ENCODE measurements at regions not wholly inside any gene's neighbourhood (a gene's known extent, or its start where the extent isn't known, plus 50 kb on each side); places are given as distances from the start of the nearest gene placed in this dataset.
"Not testable (repeated sequence)": the region's sequence is repeated elsewhere in the genome, so short reads cannot be mapped to it uniquely, and the experiment has no call there.

DNA sequence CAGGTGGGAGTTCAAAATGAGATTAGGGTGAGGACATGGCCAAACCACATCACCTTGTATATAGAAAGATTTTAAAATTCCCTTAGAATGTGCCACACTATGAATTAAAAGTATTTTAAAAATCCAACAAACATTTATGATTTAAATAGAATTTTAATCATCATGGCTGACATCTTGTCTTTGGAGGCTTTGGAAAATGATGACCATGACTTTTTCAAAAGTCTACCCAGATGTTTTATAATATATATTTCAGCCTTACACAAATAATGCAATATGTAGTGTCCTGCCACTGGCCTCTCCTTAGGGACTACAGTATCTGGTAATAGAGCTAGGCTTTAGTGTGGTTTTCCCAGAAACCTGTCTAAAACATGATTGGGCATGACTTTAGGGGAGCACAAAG lies 1353.4 kb upstream of the GOT2 start:
- no peak for DNase-seq

DNA sequence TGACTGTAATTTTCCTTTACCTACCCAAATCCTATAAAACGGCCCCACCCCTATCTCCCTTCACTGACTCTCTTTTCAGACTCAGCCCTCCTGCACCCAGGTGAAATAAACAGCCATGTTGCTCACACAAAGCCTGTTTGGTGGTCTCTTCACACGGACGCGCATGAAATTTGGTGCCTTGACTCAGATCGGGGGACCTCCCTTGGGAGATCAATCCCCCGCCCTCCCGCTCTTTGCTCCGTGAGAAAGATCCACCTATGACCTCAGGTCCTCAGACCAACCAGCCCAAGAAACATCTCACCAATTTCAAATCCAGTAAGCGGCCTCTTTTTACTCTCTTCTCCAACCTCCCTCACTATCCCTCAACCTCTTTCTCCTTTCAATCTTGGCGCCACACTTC lies 1344.7 kb upstream of the GOT2 start:
- DNase-seq, result not testable (repeated sequence)

DNA sequence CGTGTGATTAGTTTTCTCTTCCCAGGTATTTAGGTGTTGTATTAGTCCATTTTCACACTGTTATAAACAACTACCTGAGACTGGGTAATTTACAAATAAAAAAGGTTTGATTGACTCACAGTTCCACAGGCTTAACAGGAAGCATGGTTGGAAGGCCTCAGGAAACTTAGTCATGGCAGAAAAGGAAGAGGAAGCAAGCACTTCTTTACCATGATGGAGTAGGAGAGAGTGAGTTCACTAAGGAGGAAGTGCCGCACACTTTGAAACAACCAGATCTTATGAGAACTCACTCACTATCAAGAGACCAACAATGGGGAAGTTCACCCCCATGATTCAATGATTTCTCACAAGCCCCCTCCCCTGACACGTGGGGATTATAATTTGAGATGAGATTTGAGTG lies 1343.7 kb upstream of the GOT2 start:
- DNase-seq, result no peak

DNA sequence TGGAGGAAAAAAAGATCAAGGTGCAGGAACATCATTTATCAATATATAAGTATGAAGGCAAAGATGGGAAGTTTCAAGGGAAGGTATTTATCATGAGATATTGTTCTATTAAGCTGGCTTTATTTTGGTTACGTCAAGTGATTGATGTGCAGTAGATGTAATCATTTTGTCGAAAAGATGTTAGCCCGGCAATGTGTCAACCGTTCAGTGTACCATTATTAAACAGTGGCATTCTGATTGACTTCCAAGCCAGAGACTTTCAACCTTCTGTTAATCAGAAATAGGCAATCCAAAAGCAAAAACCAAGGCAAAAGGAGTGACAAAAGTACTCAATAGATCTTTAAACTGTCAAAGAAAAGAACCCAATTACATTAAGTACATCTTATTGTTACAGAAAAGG lies 1340.3 kb upstream of the GOT2 start:
- DNase-seq, result no peak

DNA sequence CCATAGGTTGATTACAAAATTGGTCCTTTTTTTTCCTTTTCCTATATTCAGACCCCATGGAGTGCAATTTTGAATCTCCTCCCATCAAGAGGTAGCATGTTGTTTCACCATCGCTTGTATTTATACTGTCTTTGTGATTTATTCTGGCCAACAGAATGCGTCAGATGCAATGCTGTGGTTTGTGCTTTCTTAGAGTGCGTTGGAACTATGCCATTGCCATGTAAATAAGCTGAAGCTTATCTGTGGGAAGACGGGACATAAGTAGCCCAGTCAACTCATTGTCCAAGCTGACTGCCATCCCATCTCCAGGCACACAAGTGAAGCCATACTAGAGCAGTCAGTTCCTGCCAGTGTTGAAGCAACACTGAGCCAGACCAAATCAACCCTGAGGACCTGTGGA lies 1339.3 kb upstream of the GOT2 start:
- DNase-seq, result no peak

DNA sequence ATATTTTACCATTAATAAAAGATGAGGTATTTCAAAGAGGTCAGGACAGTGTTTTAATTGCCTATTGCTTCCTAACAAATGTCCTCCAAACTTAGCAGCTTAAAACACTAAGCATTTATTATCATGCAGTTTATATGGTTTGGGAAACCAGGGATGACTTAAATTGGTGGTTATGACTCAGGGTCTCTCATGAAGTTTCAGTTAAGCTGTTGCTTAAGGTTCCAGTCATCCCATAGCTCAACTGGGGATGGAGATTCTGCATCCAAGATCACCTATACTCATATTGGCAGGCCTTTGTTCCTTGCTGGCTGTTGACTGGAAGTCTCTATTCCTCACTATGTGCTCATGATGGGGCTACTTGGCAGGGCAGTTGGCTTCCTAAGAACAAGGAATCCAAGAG lies 1329.9 kb upstream of the GOT2 start:
- no peak for DNase-seq

DNA sequence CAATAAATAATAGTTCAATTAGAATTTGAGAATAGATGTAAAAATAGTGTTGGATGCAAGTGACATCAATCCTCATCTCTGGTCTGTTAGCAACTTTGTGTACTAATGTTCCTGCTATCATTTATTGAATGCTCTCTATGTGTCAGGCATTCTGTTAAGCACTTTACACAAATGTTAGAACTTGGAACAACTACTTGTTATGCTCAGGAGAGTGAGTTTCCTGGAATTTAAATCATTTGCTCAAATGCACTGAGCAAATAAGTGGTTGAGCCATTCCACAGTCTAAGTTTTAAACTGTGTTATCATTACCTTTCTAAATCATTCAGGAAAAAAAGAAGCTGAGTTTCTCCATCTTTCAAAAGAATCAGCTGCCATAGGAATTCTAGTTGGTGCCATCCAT lies 1327.3 kb upstream of the GOT2 start:
- no peak for DNase-seq

DNA sequence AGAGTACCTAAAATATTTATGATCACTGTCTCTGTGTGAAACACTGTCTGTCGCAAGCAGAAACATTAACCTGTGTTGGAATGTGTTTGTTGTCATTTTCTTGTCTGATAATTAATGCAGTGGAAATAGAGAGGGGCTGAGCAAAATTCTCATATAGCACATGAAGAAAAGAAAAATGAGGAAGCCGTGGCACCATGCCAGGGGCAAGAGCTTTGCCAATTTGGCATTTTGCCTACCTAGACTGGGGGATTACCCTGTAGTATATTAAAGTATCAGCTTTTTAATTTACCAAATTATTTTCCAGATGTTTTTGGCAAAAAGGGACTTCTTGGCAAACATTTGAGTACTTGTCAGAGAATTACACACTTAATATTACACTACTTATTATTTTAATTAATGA lies 1326.6 kb upstream of the GOT2 start:
- DNase-seq, result no peak

DNA sequence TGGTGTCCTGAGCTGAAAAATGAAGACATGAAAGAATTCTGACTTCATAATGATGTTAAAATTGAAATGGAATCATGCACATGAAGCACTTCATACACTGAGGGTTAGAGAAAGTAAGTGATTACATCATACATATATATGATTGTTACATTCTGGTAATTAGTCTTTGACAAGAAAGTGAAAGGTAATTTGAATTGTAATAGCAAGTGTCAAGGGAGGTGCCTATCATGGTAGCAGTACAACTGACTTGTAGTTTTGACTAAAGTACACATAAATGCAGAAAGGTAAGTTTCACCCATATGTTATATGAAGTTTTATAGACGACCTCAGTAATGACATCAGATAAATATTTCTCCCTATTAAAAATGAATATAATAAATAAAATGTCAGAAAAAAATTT lies 1325.0 kb upstream of the GOT2 start:
- no peak for DNase-seq

DNA sequence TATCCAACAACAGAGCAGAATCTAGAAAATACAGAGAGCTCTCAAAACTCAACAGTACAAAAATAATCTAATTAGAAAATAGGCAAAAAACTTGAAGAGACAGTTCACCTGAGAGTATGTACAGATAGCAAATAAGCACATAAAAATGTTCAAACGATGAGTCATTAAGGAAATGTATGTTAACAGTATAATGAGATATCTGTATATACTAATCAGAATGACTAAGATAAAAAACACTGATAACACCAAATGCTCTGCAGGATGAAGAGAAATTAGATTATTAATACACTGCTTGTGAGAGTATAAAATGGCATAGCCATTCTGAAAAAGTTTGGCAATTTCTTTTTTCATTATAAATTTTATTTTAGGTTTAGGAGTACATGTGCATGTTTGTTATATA lies 1307.6 kb upstream of the GOT2 start:
- DNase-seq, result no peak

DNA sequence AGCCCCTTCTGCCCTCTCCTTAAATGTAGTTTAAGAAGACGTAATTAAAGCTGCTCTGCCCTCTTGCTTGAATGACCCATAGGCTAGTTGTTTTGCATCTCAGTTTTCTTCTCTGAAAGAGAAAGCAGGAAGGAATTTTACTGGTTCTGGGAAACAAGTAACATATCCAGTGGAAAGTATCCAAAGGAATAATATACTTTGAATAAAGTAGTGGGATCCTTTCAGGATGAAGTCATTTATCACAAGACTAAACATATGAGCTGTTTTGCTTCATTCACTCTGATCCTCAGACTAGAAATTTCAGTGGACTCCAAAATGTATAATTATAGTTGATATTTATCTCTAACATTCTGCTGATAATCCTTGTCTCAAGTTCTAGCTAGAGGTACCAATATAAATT lies 1297.6 kb upstream of the GOT2 start:
- DNase-seq, result no peak

DNA sequence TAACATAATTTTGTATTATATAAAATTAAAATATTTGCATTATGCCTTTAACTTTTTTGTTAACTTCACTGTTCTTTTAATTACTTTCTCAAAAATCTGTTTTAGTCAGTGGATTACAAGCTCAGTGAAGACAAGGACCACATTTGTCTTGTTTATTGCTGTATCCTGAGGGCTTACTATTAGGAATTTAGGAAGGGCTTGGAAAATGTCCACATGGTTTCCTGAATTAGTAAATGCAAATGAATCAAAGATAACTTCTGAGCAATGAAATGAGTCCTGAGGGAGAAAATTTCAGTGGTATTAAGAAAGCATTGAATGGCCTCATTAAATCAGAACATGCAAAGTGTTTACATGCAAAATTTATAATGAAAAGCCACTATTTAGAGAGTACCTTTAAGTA lies 1293.2 kb upstream of the GOT2 start:
- DNase-seq, result no peak

DNA sequence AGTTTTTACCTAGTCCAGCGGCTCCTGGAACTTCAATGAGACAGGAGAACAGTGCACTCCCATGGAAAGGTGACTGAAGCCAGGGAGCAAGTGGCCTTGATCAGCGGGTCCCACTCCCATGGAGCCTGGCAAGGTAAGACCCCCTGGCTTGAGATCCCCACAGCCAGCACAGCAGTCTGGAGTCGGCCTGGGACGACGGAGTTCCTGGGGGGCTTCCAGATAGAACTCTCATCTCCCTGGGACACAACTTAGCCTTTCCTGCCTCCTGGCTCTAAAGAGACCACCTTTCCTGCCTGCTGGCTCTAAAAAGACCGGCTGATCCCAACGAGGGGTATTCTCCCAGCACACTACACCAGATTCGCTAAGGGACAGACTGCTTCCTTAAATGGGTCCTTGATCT lies 1279.0 kb upstream of the GOT2 start:
- DNase-seq, result no peak

DNA sequence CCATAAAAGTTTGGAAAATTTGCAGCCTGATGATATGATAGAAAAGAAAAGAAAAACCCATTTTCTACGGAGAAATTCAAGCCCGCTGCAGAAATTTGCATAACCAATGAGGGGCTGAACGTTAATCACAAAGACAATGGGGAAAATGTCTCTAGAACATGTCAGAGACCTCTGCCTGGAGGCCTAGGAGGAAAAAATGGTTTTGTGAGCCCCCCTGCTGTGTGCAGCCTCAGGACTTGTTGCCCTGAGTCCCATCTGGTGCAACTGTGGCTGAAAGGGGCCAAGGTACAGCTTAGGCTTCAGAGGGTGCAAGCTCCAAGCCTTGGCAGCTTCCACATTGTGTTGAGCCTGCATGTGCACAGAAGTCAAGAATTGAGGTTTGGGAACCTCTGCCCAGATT lies 1267.4 kb upstream of the GOT2 start:
- DNase-seq, result no peak

DNA sequence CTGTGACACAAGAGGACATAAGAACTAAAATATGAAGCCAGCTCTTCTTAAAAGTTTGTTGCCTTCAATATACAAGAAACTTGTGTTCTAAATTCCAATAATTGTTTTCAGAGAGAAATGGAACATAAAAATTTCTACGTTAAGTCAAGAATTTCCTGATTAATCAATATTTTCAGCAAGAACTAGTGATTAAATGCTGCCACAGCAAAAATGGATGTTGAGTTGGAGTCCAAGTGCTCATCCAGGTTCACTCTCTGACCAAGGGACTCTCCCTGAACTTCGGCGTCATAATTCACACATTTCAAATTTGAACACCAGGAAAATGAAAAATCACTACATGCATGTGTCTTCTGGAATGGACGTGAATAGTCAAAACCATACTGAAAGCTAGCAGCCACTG lies 1263.6 kb upstream of the GOT2 start:
- no peak for DNase-seq

DNA sequence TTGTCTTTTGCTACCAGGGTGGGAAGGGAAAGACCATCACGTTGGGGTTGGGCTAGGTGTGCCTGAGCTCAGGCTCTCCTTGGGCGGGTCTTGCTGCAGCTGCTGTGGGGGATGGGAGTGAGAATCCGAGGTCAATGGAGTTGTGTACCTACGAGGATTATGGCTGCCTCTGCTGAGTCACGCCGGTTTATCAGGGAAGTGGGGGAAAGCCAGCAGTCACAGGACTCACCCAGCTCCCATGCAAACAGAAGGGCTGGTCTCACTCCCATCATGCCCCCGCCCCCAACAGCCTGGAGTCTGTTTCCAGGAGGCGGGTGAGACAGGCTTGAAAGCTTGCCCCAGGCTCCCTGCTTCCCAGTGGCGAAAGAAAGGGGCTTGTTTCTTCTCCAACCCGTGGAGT lies 1259.0 kb upstream of the GOT2 start:
- no peak for DNase-seq

DNA sequence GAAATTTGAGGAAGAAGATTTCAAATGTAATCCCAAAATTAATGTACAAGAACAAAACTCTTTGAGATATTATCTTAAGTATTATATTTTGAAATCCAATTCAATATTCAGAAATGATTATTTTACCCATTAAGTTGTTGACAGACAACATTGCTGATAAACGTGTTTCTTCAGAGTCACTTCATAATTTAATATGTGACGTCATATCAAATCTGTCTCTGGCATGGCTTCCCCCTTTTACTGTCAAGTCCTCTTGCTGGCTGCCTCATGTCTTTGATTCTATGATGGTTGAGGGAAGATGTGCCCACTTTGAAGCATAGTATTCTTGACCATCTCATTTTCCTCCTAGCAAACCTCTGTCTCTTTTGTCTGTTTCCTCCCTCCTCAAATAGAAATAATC lies 1257.1 kb upstream of the GOT2 start:
- DNase-seq, result no peak

DNA sequence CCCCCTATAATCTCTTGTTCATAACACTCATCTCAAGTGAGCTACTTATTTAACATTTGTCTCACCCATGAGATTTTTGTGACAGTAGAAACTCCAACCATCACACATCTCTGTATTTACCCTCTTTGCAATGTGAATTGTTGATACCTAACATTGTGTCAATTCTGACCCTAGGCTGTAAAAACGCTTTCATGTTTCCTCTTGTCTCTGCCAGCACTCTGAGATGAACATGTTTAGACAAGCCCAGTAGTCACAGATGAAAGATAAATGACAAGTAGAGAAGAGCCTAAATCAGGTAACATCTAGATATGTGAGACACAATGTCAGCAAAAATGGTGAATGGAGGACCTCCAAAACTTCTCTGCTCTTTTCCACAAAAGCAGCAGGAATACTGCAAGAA lies 1254.5 kb upstream of the GOT2 start:
- DNase-seq, result no peak

DNA sequence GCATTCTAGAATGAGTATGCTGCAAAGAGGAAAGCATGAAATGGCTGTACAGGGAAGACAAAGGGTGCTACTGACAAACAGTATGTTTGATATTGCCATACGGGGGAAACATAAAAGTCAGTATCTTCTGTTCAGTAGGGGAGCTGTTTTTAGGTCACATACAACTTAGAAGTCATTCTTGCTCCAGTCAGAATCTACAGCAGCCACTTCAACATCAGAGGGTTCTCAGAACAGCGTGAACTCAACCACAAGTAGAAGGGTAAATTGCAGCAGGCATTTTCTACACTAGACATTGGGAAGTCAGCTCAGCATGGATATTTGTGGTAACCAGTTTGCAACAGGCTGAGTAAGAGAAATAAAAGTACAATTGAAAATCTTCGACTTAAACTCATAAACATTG lies 1241.8 kb upstream of the GOT2 start:
- no peak for DNase-seq

DNA sequence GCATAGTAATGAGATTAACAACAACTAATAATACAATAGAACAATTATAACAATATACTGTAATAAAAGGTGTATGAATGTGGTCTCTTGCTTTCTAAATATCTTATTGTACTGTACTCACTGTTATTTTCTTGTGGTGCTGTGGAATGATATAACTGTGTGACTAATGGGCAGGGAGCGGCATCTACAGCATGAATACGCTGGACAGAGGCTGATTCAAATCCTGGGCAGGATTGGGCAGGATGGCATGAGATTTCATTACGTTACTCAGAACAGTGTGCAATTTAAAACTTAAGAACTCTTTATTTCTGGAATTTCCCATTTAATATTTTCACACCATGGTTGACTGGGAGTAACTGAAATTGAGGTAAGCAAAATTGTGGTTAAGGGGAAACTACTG lies 1239.8 kb upstream of the GOT2 start:
- no peak for DNase-seq

DNA sequence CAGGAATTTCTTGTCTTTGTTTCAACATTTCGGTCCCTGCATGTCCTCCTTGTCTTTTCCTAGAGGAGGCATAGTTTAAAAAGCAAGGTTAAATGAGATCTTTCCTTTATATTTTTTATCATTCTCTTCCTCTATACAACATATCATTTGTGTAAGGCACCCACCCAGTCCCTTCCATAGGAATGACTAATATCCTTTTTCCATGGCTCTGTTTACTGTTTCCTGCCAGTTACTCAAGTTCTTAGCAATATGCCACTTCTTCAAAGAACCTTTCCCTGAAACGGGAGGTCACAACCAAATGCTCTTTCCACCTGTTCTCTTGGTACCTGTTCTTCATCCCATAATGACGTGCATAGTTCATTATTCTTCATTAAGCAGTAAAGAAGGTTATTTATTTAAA lies 1237.1 kb upstream of the GOT2 start:
- DNase-seq, result no peak

DNA sequence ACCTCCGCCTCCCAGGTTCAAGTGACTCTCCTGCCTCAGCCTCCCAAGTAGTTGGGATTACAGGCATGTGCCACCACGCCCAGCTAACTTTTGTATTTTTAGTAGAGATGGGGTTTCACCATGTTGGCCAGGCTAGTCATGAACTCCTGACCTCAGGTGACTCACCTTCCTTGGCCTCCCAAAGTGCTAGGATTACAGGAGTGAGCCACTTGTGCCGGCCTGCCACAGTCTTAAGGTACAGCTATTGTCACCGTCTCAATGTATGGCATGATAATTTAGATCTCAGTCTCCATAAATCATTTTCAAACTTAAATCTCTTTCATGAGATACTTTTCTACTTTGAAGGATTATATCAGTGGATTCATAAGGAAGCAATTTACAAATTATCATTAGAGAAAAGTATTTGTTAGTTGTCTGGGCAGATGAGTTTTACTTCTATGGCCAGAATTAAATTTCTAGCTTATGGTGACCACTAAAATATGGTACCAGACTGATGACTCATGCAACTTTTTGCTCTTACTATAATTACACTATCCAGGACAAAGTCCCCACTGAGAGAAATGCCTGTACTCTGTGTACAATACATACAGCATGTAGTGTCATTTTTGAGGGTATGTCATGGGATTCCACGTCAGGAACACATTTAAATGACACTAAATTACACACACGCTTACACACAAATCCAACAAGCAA lies 1230.3 kb upstream of the GOT2 start:
- DNase-seq, result no peak

DNA sequence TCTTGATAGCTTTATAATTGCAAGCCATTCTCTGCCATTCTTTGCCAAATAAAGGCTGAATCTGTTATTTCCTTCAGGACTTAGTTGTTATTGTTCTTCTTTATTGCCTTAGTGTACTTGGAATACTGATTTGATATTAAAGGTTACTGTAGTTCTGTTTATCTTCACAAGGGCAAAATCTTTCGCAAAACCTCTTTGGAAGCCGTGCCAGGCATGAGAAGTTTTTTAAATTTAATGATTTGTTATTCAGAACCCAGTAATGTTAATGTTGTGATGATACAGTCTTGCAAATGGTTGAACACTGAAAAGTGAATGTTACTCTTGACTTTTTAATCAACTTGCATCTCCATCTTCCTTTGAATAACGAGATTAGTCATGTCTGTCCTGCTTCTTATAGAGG lies 1225.2 kb upstream of the GOT2 start:
- DNase-seq, result no peak

DNA sequence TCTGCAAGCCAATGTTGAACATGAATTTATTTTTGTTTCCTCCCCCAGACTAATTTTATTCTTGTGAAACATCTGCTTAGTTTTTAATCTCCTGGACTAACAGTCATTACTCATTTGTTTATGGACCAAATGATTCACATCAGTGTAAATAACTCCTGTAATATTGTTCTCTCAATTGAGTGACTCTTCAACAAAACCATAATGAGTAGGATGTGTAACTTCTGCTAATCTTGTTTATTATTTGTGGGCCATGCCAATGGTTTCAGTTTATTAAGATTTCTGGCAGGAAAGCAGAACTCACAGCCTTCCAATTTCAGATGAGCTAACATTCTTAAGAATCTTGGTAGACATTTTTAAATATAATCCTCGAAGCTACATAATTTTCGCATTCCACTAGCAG lies 1216.3 kb upstream of the GOT2 start:
- no peak for DNase-seq

DNA sequence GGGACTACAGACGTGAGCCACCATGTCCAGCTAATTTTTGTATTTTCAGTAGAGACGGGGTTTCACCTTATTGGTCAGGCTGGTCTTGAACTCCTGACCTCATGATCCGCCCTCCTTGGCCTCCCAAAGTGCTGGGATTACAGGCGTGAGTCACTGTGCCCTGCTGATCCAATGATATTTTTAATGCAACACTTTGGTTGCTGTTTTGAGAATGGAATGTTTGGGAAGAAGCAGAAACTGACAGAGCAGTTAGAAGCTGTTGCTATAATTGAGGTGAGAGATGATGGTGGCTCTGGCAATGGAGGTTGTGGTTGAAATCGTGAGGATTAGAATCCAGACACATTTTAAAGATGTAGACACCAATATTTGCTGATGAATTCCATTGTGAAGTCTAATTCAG lies 1209.9 kb upstream of the GOT2 start:
- not testable (repeated sequence) for DNase-seq

DNA sequence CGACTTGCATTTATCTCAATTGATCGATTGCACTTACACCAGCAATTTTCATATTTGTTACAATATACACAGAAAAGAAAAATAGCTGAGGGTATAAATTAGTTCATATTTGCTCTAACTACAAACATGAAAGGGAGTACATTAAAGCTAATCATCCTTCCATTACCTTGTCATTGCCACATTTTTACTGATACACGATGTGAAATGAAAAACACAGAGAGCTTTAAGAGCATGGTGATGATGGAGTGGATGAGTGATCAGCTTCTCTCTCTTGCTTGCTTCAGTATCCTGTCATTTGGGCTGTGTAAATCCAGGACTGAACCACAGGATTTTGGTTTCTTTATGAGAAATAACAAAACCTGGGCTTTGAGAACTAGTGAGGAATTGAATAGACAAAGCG lies 1207.5 kb upstream of the GOT2 start:
- DNase-seq, result no peak
